ENCODE measurements at regions not wholly inside any gene's neighbourhood (a gene's known extent, or its start where the extent isn't known, plus 50 kb on each side); places are given as distances from the start of the nearest gene placed in this dataset.

- WGBS, 2 donors = 94 to 95% methylated on average over 2 of the region's 2 CpGs
- Histone ChIP-seq H3K27ac (ENCODE audit: low read depth in 2 of 2, low read length in 1 of 2) (no peak overlapping the region), H3K4me1 (ENCODE audit: control insufficient read depth in 2 of 2, insufficient read depth in 2 of 2, low read length in 1 of 2) (no peaks in the 10 kb centered on the region)
These were observed 166.7 kb upstream of the ZNF32 start for GRCh38 chr10:43815181-43815885.

GRCh38 chr10:43814663-43815062, 166.0 kb upstream of the ZNF32 start:
- H3K27me3 ChIP-seq (ENCODE audit: control insufficient read depth in 1 of 2, insufficient read depth in 2 of 2, low read length in 2 of 2) = no peaks in the 10 kb centered on the region
- H3K9me3 ChIP-seq (ENCODE audit: control insufficient read depth in 2 of 2, insufficient read depth in 1 of 2, low read depth in 1 of 2, low read length in 1 of 2) = no peaks in the 10 kb centered on the region
- H3K4me3 ChIP-seq (ENCODE audit: low read depth in 1 of 2, low read length in 2 of 2) = no peak overlapping the region
- H3K4me1 ChIP-seq (ENCODE audit: control insufficient read depth in 2 of 2, insufficient read depth in 2 of 2, low read length in 1 of 2) = no peaks in the 10 kb centered on the region
- H3K27ac ChIP-seq (ENCODE audit: low read depth in 2 of 2, low read length in 1 of 2) = no peak overlapping the region
- H3K36me3 ChIP-seq (ENCODE audit: control insufficient read depth in 2 of 2, insufficient read depth in 2 of 2, low read length in 1 of 2) = no peaks in the 10 kb centered on the region
- 88 to 97% methylated on average over 1 of the region's 1 CpG for WGBS, 2 donors

More at GRCh38 chr10:43815181-43815885, 166.7 kb upstream of the ZNF32 start:
- Histone ChIP-seq H3K4me3 (ENCODE audit: low read depth in 1 of 2, low read length in 2 of 2) (no peak overlapping the region), H3K36me3 (ENCODE audit: control insufficient read depth in 2 of 2, insufficient read depth in 2 of 2, low read length in 1 of 2) (no peaks in the 10 kb centered on the region), H3K27me3 (ENCODE audit: control insufficient read depth in 1 of 2, insufficient read depth in 2 of 2, low read length in 2 of 2) (no peaks in the 10 kb centered on the region), H3K9me3 (ENCODE audit: control insufficient read depth in 2 of 2, insufficient read depth in 1 of 2, low read depth in 1 of 2, low read length in 1 of 2) (no peaks in the 10 kb centered on the region)

- Histone ChIP-seq H3K4me3 (ENCODE audit: low read depth in 1 of 2, low read length in 2 of 2) (no peak overlapping the region), H3K9me3 (ENCODE audit: control insufficient read depth in 2 of 2, insufficient read depth in 1 of 2, low read depth in 1 of 2, low read length in 1 of 2) (no peaks in the 10 kb centered on the region), H3K27me3 (ENCODE audit: control insufficient read depth in 1 of 2, insufficient read depth in 2 of 2, low read length in 2 of 2) (no peaks in the 10 kb centered on the region), H3K36me3 (ENCODE audit: control insufficient read depth in 2 of 2, insufficient read depth in 2 of 2, low read length in 1 of 2) (no peaks in the 10 kb centered on the region), H3K4me1 (ENCODE audit: control insufficient read depth in 2 of 2, insufficient read depth in 2 of 2, low read length in 1 of 2) (no peaks in the 10 kb centered on the region), H3K27ac (ENCODE audit: low read depth in 2 of 2, low read length in 1 of 2) (no peak overlapping the region)
- WGBS, 2 donors = 63 to 86% methylated on average over 3 of the region's 3 CpGs
These were observed 163.2 kb upstream of the ZNF32 start for GRCh38 chr10:43811871-43812270.

- Histone ChIP-seq H3K36me3 (ENCODE audit: control insufficient read depth in 2 of 2, insufficient read depth in 2 of 2, low read length in 1 of 2) (no peaks in the 10 kb centered on the region), H3K4me3 (ENCODE audit: low read depth in 1 of 2, low read length in 2 of 2) (no peak overlapping the region), H3K27ac (ENCODE audit: low read depth in 2 of 2, low read length in 1 of 2) (no peak overlapping the region), H3K9me3 (ENCODE audit: control insufficient read depth in 2 of 2, insufficient read depth in 1 of 2, low read depth in 1 of 2, low read length in 1 of 2) (no peaks in the 10 kb centered on the region), H3K27me3 (ENCODE audit: control insufficient read depth in 1 of 2, insufficient read depth in 2 of 2, low read length in 2 of 2) (no peaks in the 10 kb centered on the region), H3K4me1 (ENCODE audit: control insufficient read depth in 2 of 2, insufficient read depth in 2 of 2, low read length in 1 of 2) (no peaks in the 10 kb centered on the region)
- 70 to 72% methylated on average over 8 of the region's 8 CpGs for WGBS, 2 donors
These were observed 160.7 kb upstream of the ZNF32 start for GRCh38 chr10:43809211-43809930.

GRCh38 chr10:43808136-43808535, 159.5 kb upstream of the ZNF32 start:
- Histone ChIP-seq H3K27ac (ENCODE audit: low read depth in 2 of 2, low read length in 1 of 2) (no peak overlapping the region), H3K4me3 (ENCODE audit: low read depth in 1 of 2, low read length in 2 of 2) (no peak overlapping the region), H3K4me1 (ENCODE audit: control insufficient read depth in 2 of 2, insufficient read depth in 2 of 2, low read length in 1 of 2) (no peaks in the 10 kb centered on the region), H3K9me3 (ENCODE audit: control insufficient read depth in 2 of 2, insufficient read depth in 1 of 2, low read depth in 1 of 2, low read length in 1 of 2) (no peaks in the 10 kb centered on the region), H3K27me3 (ENCODE audit: control insufficient read depth in 1 of 2, insufficient read depth in 2 of 2, low read length in 2 of 2) (no peaks in the 10 kb centered on the region), H3K36me3 (ENCODE audit: control insufficient read depth in 2 of 2, insufficient read depth in 2 of 2, low read length in 1 of 2) (no peaks in the 10 kb centered on the region)
- 83 to 88% methylated on average over 3 of the region's 3 CpGs for WGBS, 2 donors

- Histone ChIP-seq H3K27ac (ENCODE audit: low read depth in 2 of 2, low read length in 1 of 2) (no peak overlapping the region), H3K36me3 (ENCODE audit: control insufficient read depth in 2 of 2, insufficient read depth in 2 of 2, low read length in 1 of 2) (no peaks in the 10 kb centered on the region), H3K4me3 (ENCODE audit: low read depth in 1 of 2, low read length in 2 of 2) (no peak overlapping the region), H3K9me3 (ENCODE audit: control insufficient read depth in 2 of 2, insufficient read depth in 1 of 2, low read depth in 1 of 2, low read length in 1 of 2) (no peaks in the 10 kb centered on the region), H3K4me1 (ENCODE audit: control insufficient read depth in 2 of 2, insufficient read depth in 2 of 2, low read length in 1 of 2) (no peaks in the 10 kb centered on the region), H3K27me3 (ENCODE audit: control insufficient read depth in 1 of 2, insufficient read depth in 2 of 2, low read length in 2 of 2) (no peaks in the 10 kb centered on the region)
- 85 to 86% methylated on average over 13 of the region's 13 CpGs for WGBS, 2 donors
These were observed 158.4 kb upstream of the ZNF32 start for GRCh38 chr10:43806831-43807640.

GRCh38 chr10:43803791-43804190, 155.1 kb upstream of the ZNF32 start:
- Histone ChIP-seq H3K9me3 (ENCODE audit: control insufficient read depth in 2 of 2, insufficient read depth in 1 of 2, low read depth in 1 of 2, low read length in 1 of 2) (no peaks in the 10 kb centered on the region), H3K27me3 (ENCODE audit: control insufficient read depth in 1 of 2, insufficient read depth in 2 of 2, low read length in 2 of 2) (no peaks in the 10 kb centered on the region), H3K4me3 (ENCODE audit: low read depth in 1 of 2, low read length in 2 of 2) (no peak overlapping the region), H3K36me3 (ENCODE audit: control insufficient read depth in 2 of 2, insufficient read depth in 2 of 2, low read length in 1 of 2) (no peaks in the 10 kb centered on the region), H3K4me1 (ENCODE audit: control insufficient read depth in 2 of 2, insufficient read depth in 2 of 2, low read length in 1 of 2) (no peaks in the 10 kb centered on the region), H3K27ac (ENCODE audit: low read depth in 2 of 2, low read length in 1 of 2) (no peak overlapping the region)
- WGBS, 2 donors = 66 to 74% methylated on average over 7 of the region's 7 CpGs

- no peak overlapping the region for H3K4me3 ChIP-seq (ENCODE audit: low read depth in 1 of 2, low read length in 2 of 2)
- H3K27ac ChIP-seq (ENCODE audit: low read depth in 2 of 2, low read length in 1 of 2) = no peak overlapping the region
- H3K9me3 ChIP-seq (ENCODE audit: control insufficient read depth in 2 of 2, insufficient read depth in 1 of 2, low read depth in 1 of 2, low read length in 1 of 2) = no peaks in the 10 kb centered on the region
- H3K27me3 ChIP-seq (ENCODE audit: control insufficient read depth in 1 of 2, insufficient read depth in 2 of 2, low read length in 2 of 2) = no peaks in the 10 kb centered on the region
- WGBS, 2 donors = 88% methylated on average over 6 of the region's 6 CpGs
- no peaks in the 10 kb centered on the region for H3K4me1 ChIP-seq (ENCODE audit: control insufficient read depth in 2 of 2, insufficient read depth in 2 of 2, low read length in 1 of 2)
- H3K36me3 ChIP-seq (ENCODE audit: control insufficient read depth in 2 of 2, insufficient read depth in 2 of 2, low read length in 1 of 2) = no peaks in the 10 kb centered on the region
These were observed 154.5 kb upstream of the ZNF32 start for GRCh38 chr10:43802988-43803696.

GRCh38 chr10:43801626-43802025, 152.9 kb upstream of the ZNF32 start:
- no peak overlapping the region for H3K27ac ChIP-seq (ENCODE audit: low read depth in 2 of 2, low read length in 1 of 2)
- no peaks in the 10 kb centered on the region for H3K9me3 ChIP-seq (ENCODE audit: control insufficient read depth in 2 of 2, insufficient read depth in 1 of 2, low read depth in 1 of 2, low read length in 1 of 2)
- H3K4me1 ChIP-seq (ENCODE audit: control insufficient read depth in 2 of 2, insufficient read depth in 2 of 2, low read length in 1 of 2) = no peaks in the 10 kb centered on the region
- H3K4me3 ChIP-seq (ENCODE audit: low read depth in 1 of 2, low read length in 2 of 2) = no peak overlapping the region
- no peaks in the 10 kb centered on the region for H3K36me3 ChIP-seq (ENCODE audit: control insufficient read depth in 2 of 2, insufficient read depth in 2 of 2, low read length in 1 of 2)
- 91 to 94% methylated on average over 3 of the region's 3 CpGs for WGBS, 2 donors
- no peaks in the 10 kb centered on the region for H3K27me3 ChIP-seq (ENCODE audit: control insufficient read depth in 1 of 2, insufficient read depth in 2 of 2, low read length in 2 of 2)
